SK-N-SH treated with all-trans-retinoic acid at 6 μM for 48 hours (cell line): ENCODE measurements at regions not wholly inside any gene's neighbourhood (a gene's known extent, or its start where the extent isn't known, plus 50 kb on each side); places are given as distances from the start of the nearest gene placed in this dataset.

Experiments
- PATZ1 ChIP-seq: fragments of 250-450 bp; sonication (Bioruptor Pico); IDR thresholded peaks from 2 replicates; pipeline ENCODE4 v1.8.0; 2020; ENCODE audit warnings: mild to moderate bottlenecking, moderate library complexity, borderline replicate concordance
- RARB ChIP-seq: fragments of 250-450 bp; sonication (Bioruptor Pico); IDR thresholded peaks from 2 replicates; pipeline ENCODE4 v1.8.0; 2021; ENCODE audit warnings: mild to moderate bottlenecking, moderate library complexity
- TSHZ2 ChIP-seq: fragments of 250-450 bp; sonication (Bioruptor Pico); IDR thresholded peaks from 2 replicates; pipeline ENCODE4 v1.5.0; 2020; ENCODE audit warnings: mild to moderate bottlenecking, moderate library complexity

DNA sequence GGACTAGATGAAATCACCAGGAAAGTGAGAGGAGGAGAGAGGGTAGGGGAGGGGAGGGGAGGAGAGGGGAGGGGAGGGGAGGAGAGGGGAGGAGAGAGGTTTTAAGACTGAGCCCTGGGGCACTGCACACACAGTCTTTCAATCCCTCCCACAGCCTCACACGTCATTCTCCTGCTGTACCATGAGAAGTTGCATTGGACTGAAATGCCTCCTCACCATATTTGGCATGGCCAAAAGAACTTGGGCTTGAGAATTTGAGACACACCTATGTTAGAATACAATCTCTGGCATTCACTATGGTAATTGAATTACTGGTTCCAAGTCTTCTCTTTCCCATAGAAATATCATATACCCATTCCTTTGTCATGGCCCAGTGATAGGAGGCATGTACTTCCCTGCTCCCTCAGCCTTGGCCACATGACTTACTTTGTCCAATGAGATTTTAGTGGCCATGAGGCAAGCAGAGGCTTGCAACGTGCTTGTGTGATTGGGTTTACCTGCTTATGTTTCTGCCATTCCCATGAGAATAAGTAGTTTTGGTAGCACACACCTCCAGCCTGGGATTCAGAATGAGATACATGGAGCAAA lies 133.3 kb upstream of the SMARCA2 start:
- TF ChIP-seq RARB (no peak), PATZ1 (no peak), TSHZ2 (CRISPR knock-in tag) (no peak)
